Spleen (tissue), 11 donors: ENCODE measurements at regions not wholly inside any gene's neighbourhood (a gene's known extent, or its start where the extent isn't known, plus 50 kb on each side); places are given as distances from the start of the nearest gene placed in this dataset.

Experiments used
- DNase-seq: peaks from one replicate; pipeline ENCODE4 v3.0.0-alpha.2; 2020
- H3K27ac ChIP-seq, 8 donors: fragments of 200-600 bp; sonication (generic) in 7 of 8; 1 replicate in 4 of 8; 2 replicates in 4 of 8; pipeline versions ENCODE4 v1.5.0 to v1.8.0; 2016 to 2021; ENCODE audit warnings: inconsistent platforms in 4 of 8, mild to moderate bottlenecking in 4 of 8, moderate library complexity in 1 of 8
- H3K27me3 ChIP-seq, 7 donors: fragments of 200-600 bp; sonication (generic) in 6 of 7; replicated peaks in 1 of 7; 1 replicate in 4 of 7; 2 replicates in 3 of 7; pipeline versions ENCODE4 v1.5.0 to v1.8.0; 2016 to 2021; ENCODE audit warnings: inconsistent platforms in 3 of 7, mild to moderate bottlenecking in 1 of 7
- H3K36me3 ChIP-seq, 6 donors: fragments of 200-600 bp; sonication (generic) in 5 of 6; 1 replicate in 4 of 6; 2 replicates in 2 of 6; pipeline versions ENCODE4 v1.5.0 to v1.8.0; 2016 to 2021; ENCODE audit warnings: inconsistent platforms in 2 of 6
- H3K4me1 ChIP-seq, 6 donors: fragments of 200-600 bp; sonication (generic) in 5 of 6; 1 replicate in 3 of 6; 2 replicates in 3 of 6; pipeline versions ENCODE4 v1.5.0 to v1.8.0; 2016 to 2021; ENCODE audit warnings: inconsistent platforms in 3 of 6
- H3K4me3 ChIP-seq, 8 donors: fragments of 200-600 bp; sonication (generic) in 7 of 8; 1 replicate in 4 of 8; 2 replicates in 4 of 8; pipeline versions ENCODE4 v1.5.0 to v1.8.0; 2016 to 2021; ENCODE audit warnings: inconsistent platforms in 4 of 8, mild to moderate bottlenecking in 4 of 8, moderate library complexity in 2 of 8
- H3K9me3 ChIP-seq, 8 donors: fragments of 200-600 bp; sonication (generic) in 7 of 8; 1 replicate in 4 of 8; 2 replicates in 4 of 8; pipeline versions ENCODE4 v1.5.0 to v1.8.0; 2016 to 2021; ENCODE audit warnings: inconsistent platforms in 4 of 8
- POLR2A ChIP-seq, 3 donors: fragments of 450-650 bp; IDR thresholded peaks; one replicate each; pipeline ENCODE4 v1.5.1; 2017; ENCODE audit warnings: antibody characterized with exemption in 3 of 3, mild to moderate bottlenecking in 1 of 3
- POLR2AphosphoS5 ChIP-seq, 3 donors: sonication (generic); formaldehyde crosslinking; IDR thresholded peaks; one replicate each; pipeline ENCODE4 v1.5.1; 2017; ENCODE audit warnings: antibody characterized with exemption in 3 of 3
- WGBS, 5 donors: extraction: QIAGEN DNeasy Blood & Tissue Kit in 3 of 5; methylation state at CpG; one replicate each; pipeline versions ENCODE4 v1.1.5 to v1.1.7; 2013 to 2018; 5-methylcytosine and 5-hydroxymethylcytosine counted together
- intact Hi-C: fragments of 100-400 bp; cut with DNase I; formaldehyde crosslinking; loops from one replicate; pipeline ENCODE4 v1.15.0; 2023; ENCODE audit warnings: low total_unique reads
- TF ChIP-seq, protein P1 (sequence below), 11 experiments: fragments of 200-600 bp in 7 of 11; fragments of 450-650 bp in 4 of 11; sonication (generic) in 4 of 11; IDR thresholded peaks in 8 of 11; conservative IDR thresholded peaks in 3 of 11; 1 replicate in 7 of 11; 2 replicates in 4 of 11; pipeline versions ENCODE4 v1.4.0 to v1.8.0; 2016 to 2021; ENCODE audit warnings: antibody characterized with exemption in 11 of 11, inconsistent platforms in 4 of 11, mild to moderate bottlenecking in 1 of 11
- donor health status: healthy with polysubstance abuse.
- donor health status: DM: no; HTN: no; CAD: no; lungs with moderate emphysema.
- donor health status: DM: no; HTN: no; CAD: no.
- donor health status: Bipolar disorder and iron deficiency.
- donor health status: healthy.
- donor health status: DM: no; HTN: no; CAD: no.
- donor health status: DM: yes; HTN: yes; CAD: no.

DNA sequence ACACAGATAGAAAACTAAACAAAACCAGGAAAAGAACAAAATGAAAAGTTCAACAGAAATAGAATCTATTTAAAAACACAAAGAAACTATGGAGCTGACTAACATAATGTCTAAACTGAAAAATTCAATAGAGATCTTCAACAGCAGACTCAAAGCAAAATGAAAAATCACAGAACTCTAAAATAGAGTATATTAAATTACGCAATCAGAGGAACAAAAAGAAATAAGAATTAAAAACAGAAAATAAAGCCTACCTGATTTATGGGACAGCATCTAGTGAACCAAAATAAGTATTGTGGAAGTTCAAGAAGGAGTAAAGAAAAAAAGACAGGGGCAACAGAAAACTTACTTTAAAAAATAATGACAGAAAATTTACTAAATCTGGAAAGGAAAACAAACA lies 152.1 kb upstream of the GALNT5 start:
- 88 to 95% (median 94%) methylated on average over 1 of the region's 1 CpG for WGBS, 5 donors
- H3K27ac ChIP-seq: no peak overlapping the region
- H3K9me3 ChIP-seq: peaks cover 0 to 71% (median 34%) of the 10 kb centered on the region in 8 donors
- DNase-seq: no peak
- intact Hi-C loops: no loop called here
- H3K36me3 ChIP-seq: no peaks in the 10 kb centered on the region
- TF ChIP-seq POLR2AphosphoS5 (IDR thresholded peaks at IDR 0.05): no peak
- TF ChIP-seq, protein P1, sequence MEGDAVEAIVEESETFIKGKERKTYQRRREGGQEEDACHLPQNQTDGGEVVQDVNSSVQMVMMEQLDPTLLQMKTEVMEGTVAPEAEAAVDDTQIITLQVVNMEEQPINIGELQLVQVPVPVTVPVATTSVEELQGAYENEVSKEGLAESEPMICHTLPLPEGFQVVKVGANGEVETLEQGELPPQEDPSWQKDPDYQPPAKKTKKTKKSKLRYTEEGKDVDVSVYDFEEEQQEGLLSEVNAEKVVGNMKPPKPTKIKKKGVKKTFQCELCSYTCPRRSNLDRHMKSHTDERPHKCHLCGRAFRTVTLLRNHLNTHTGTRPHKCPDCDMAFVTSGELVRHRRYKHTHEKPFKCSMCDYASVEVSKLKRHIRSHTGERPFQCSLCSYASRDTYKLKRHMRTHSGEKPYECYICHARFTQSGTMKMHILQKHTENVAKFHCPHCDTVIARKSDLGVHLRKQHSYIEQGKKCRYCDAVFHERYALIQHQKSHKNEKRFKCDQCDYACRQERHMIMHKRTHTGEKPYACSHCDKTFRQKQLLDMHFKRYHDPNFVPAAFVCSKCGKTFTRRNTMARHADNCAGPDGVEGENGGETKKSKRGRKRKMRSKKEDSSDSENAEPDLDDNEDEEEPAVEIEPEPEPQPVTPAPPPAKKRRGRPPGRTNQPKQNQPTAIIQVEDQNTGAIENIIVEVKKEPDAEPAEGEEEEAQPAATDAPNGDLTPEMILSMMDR (IDR thresholded peaks at IDR 0.05 in 8 of 11, conservative IDR thresholded peaks at IDR 0.05 in 3 of 11): no peak
- no peak for TF ChIP-seq POLR2A (IDR thresholded peaks at IDR 0.05)
- H3K27me3 ChIP-seq: no peaks in the 10 kb centered on the region
- H3K4me3 ChIP-seq: no peak overlapping the region
- no peaks in the 10 kb centered on the region for H3K4me1 ChIP-seq

GRCh38 chr2:157106950-157107349 lies 150.6 kb upstream of the GALNT5 start:
- intact Hi-C loops: no loop called here
- WGBS, 5 donors: 60 to 92% (median 75%) methylated on average over 1 of the region's 1 CpG
- no peak overlapping the region for H3K27ac ChIP-seq

GRCh38 chr2:157107460-157107859 lies 150.0 kb upstream of the GALNT5 start:
- intact Hi-C loops: no loop called here
- Histone ChIP-seq H3K9me3 (peaks cover 0 to 80% (median 49%) of the 10 kb centered on the region in 8 donors), H3K27me3 (no peaks in the 10 kb centered on the region), H3K36me3 (no peaks in the 10 kb centered on the region), H3K4me3 (no peak overlapping the region), H3K27ac (no peak overlapping the region), H3K4me1 (no peaks in the 10 kb centered on the region)
- TF ChIP-seq, protein P1 (IDR thresholded peaks at IDR 0.05 in 8 of 11, conservative IDR thresholded peaks at IDR 0.05 in 3 of 11): no peak
- TF ChIP-seq POLR2AphosphoS5 (IDR thresholded peaks at IDR 0.05) (no peak), POLR2A (IDR thresholded peaks at IDR 0.05) (no peak)
- WGBS, 5 donors: 40 to 67% (median 50%) methylated on average over 1 of the region's 1 CpG
- no peak for DNase-seq

More at GRCh38 chr2:157106950-157107349, 150.6 kb upstream of the GALNT5 start:
- DNase-seq: no peak
- H3K4me3 ChIP-seq: no peak overlapping the region
- H3K27me3 ChIP-seq: no peaks in the 10 kb centered on the region
- no peak for TF ChIP-seq POLR2AphosphoS5 (IDR thresholded peaks at IDR 0.05)
- TF ChIP-seq POLR2A (IDR thresholded peaks at IDR 0.05): no peak
- TF ChIP-seq, protein P1 (IDR thresholded peaks at IDR 0.05 in 8 of 11, conservative IDR thresholded peaks at IDR 0.05 in 3 of 11): no peak
- H3K4me1 ChIP-seq: no peaks in the 10 kb centered on the region
- peaks cover 0 to 75% (median 45%) of the 10 kb centered on the region in 8 donors for H3K9me3 ChIP-seq
- H3K36me3 ChIP-seq: no peaks in the 10 kb centered on the region

- intact Hi-C loops: no loop called here
- Histone ChIP-seq H3K27ac (no peak overlapping the region), H3K27me3 (no peaks in the 10 kb centered on the region), H3K9me3 (peaks cover 0 to 84% (median 52%) of the 10 kb centered on the region in 8 donors), H3K4me1 (no peaks in the 10 kb centered on the region), H3K36me3 (no peaks in the 10 kb centered on the region), H3K4me3 (no peak overlapping the region)
- no peak for DNase-seq
- WGBS, 5 donors: 53 to 83% (median 61%) methylated on average over 2 of the region's 2 CpGs
- no peak for TF ChIP-seq POLR2AphosphoS5 (IDR thresholded peaks at IDR 0.05)
- no peak for TF ChIP-seq POLR2A (IDR thresholded peaks at IDR 0.05)
- TF ChIP-seq, protein P1 (IDR thresholded peaks at IDR 0.05 in 8 of 11, conservative IDR thresholded peaks at IDR 0.05 in 3 of 11): no peak
Observed at GRCh38 chr2:157107877-157108276, 149.6 kb upstream of the GALNT5 start.
